Activated T-cell treated with anti-CD3 and anti-CD28 coated beads, Interleukin-2, amount 50 U/mL, for 24 hours (primary cell): ENCODE measurements at regions not wholly inside any gene's neighbourhood (a gene's known extent, or its start where the extent isn't known, plus 50 kb on each side); places are given as distances from the start of the nearest gene placed in this dataset.

Source experiments
- DNase-seq: peaks from one replicate; pipeline ENCODE4 v3.0.0-alpha.2; 2020
- H3K27ac Mint-ChIP-seq: 2 replicates; pipeline ENCODE4 v1.8.0; 2020; ENCODE audit warnings: mild to moderate bottlenecking, mixed read lengths
- H3K27me3 Mint-ChIP-seq: 2 replicates; pipeline ENCODE4 v1.8.0; 2020; ENCODE audit warnings: mixed read lengths
- H3K36me3 Mint-ChIP-seq: 2 replicates; pipeline ENCODE4 v1.8.0; 2020; ENCODE audit warnings: low read depth, mixed read lengths
- H3K4me1 Mint-ChIP-seq: 2 replicates; pipeline ENCODE4 v1.8.0; 2020; ENCODE audit warnings: low read depth, mixed read lengths
- H3K4me3 Mint-ChIP-seq: 2 replicates; pipeline ENCODE4 v1.8.0; 2020; ENCODE audit warnings: mild to moderate bottlenecking, moderate library complexity, mixed read lengths
- H3K9me3 Mint-ChIP-seq: 2 replicates; pipeline ENCODE4 v1.8.0; 2020; ENCODE audit warnings: mixed read lengths

GRCh38 chr1:57500136-57500830 is 76.4 kb upstream of the DAB1 start:
- Mint-ChIP-seq H3K27ac (no peak overlapping the region), H3K4me1 (no peaks in the 10 kb centered on the region), H3K9me3 (no peaks in the 10 kb centered on the region), H3K36me3 (no peaks in the 10 kb centered on the region), H3K4me3 (no peak overlapping the region), H3K27me3 (no peaks in the 10 kb centered on the region)
- no peak for DNase-seq

GRCh38 chr1:57494530-57495079 is 70.7 kb upstream of the DAB1 start:
- H3K27me3 Mint-ChIP-seq: no peaks in the 10 kb centered on the region
- no peaks in the 10 kb centered on the region for H3K9me3 Mint-ChIP-seq
- no peak for DNase-seq
- no peaks in the 10 kb centered on the region for H3K4me1 Mint-ChIP-seq
- H3K4me3 Mint-ChIP-seq: no peak overlapping the region
- H3K36me3 Mint-ChIP-seq: no peaks in the 10 kb centered on the region
- no peak overlapping the region for H3K27ac Mint-ChIP-seq

- no peaks in the 10 kb centered on the region for H3K4me1 Mint-ChIP-seq
- H3K27ac Mint-ChIP-seq: no peak overlapping the region
- no peaks in the 10 kb centered on the region for H3K27me3 Mint-ChIP-seq
- H3K9me3 Mint-ChIP-seq: no peaks in the 10 kb centered on the region
- H3K4me3 Mint-ChIP-seq: no peak overlapping the region
- no peaks in the 10 kb centered on the region for H3K36me3 Mint-ChIP-seq
- no peak for DNase-seq
Observed at GRCh38 chr1:57492586-57493226, 68.8 kb upstream of the DAB1 start.

GRCh38 chr1:57489358-57490036 is 65.6 kb upstream of the DAB1 start:
- H3K9me3 Mint-ChIP-seq: no peaks in the 10 kb centered on the region
- no peak overlapping the region for H3K4me3 Mint-ChIP-seq
- no peaks in the 10 kb centered on the region for H3K27me3 Mint-ChIP-seq
- DNase-seq: no peak
- no peaks in the 10 kb centered on the region for H3K36me3 Mint-ChIP-seq
- no peak overlapping the region for H3K27ac Mint-ChIP-seq
- no peaks in the 10 kb centered on the region for H3K4me1 Mint-ChIP-seq

- DNase-seq: no peak
- no peak overlapping the region for H3K4me3 Mint-ChIP-seq
- no peaks in the 10 kb centered on the region for H3K36me3 Mint-ChIP-seq
- peaks cover 3% of the 10 kb centered on the region for H3K9me3 Mint-ChIP-seq
- H3K27me3 Mint-ChIP-seq: no peaks in the 10 kb centered on the region
- no peak overlapping the region for H3K27ac Mint-ChIP-seq
- no peaks in the 10 kb centered on the region for H3K4me1 Mint-ChIP-seq
Observed at GRCh38 chr1:57485643-57486042, 61.8 kb upstream of the DAB1 start.

GRCh38 chr1:57483954-57484353 is 60.1 kb upstream of the DAB1 start:
- Mint-ChIP-seq H3K27me3 (no peaks in the 10 kb centered on the region), H3K4me1 (no peaks in the 10 kb centered on the region), H3K36me3 (no peaks in the 10 kb centered on the region), H3K4me3 (no peak overlapping the region), H3K27ac (no peak overlapping the region), H3K9me3 (peaks cover 3% of the 10 kb centered on the region)
- no peak for DNase-seq

- H3K36me3 Mint-ChIP-seq: no peaks in the 10 kb centered on the region
Observed at GRCh38 chr1:57479471-57479870, 55.6 kb upstream of the DAB1 start.

GRCh38 chr1:57475366-57475765 is 51.5 kb upstream of the DAB1 start:
- Mint-ChIP-seq H3K4me1 (no peaks in the 10 kb centered on the region), H3K27ac (no peak overlapping the region), H3K36me3 (no peaks in the 10 kb centered on the region), H3K4me3 (no peak overlapping the region), H3K9me3 (no peaks in the 10 kb centered on the region), H3K27me3 (no peaks in the 10 kb centered on the region)
- no peak for DNase-seq

More at GRCh38 chr1:57479471-57479870, 55.6 kb upstream of the DAB1 start:
- no peak overlapping the region for H3K27ac Mint-ChIP-seq
- peaks cover 3% of the 10 kb centered on the region for H3K9me3 Mint-ChIP-seq
- no peak overlapping the region for H3K4me3 Mint-ChIP-seq
- H3K27me3 Mint-ChIP-seq: no peaks in the 10 kb centered on the region
- no peaks in the 10 kb centered on the region for H3K4me1 Mint-ChIP-seq
- no peak for DNase-seq

GRCh38 chr1:57474137-57474750 is 50.4 kb upstream of the DAB1 start:
- Mint-ChIP-seq H3K27ac (no peak overlapping the region), H3K9me3 (no peaks in the 10 kb centered on the region), H3K4me1 (no peaks in the 10 kb centered on the region), H3K36me3 (no peaks in the 10 kb centered on the region), H3K27me3 (no peaks in the 10 kb centered on the region), H3K4me3 (no peak overlapping the region)
- DNase-seq: no peak
